HepG2 (cell line): ENCODE measurements at regions not wholly inside any gene's neighbourhood (a gene's known extent, or its start where the extent isn't known, plus 50 kb on each side); places are given as distances from the start of the nearest gene placed in this dataset.

Experiments used
- ATAC-seq: fragments of 200-7000 bp; cut with Tn5 transposase; 3 replicates; pipeline ENCODE4 v1.9.1; 2020; ENCODE audit warnings: mild to moderate bottlenecking, moderate library complexity
- BruUV-seq: library from RNA; stranded (reverse); fragments of 400-500 nt; replicated peaks from 2 replicates; lab custom pipeline; 2021; lab: Mats Ljungman, UMichigan
- CTCF ChIA-PET: fragments of 300-600 bp; formaldehyde crosslinking; extraction: SDS; loops from one replicate; lab custom pipeline; 2021; ENCODE audit warnings: low total read pairs, inconsistent platforms, low intra/inter-chr PET ratio; lab: Yijun Ruan, JAX
- POLR2A ChIA-PET: fragments of 350-600 bp; sonication (Branson Sonifier 250); formaldehyde crosslinking; loops from one replicate; lab custom pipeline; 2020; ENCODE audit warnings: antibody characterized with exemption, inconsistent platforms; lab: Yijun Ruan, JAX
- DNase-seq: peaks from one replicate; pipeline ENCODE4 v3.0.0-alpha.2; 2015; ENCODE audit warnings: low spot score
- FAIRE-seq: peaks from 3 replicates; lab custom pipeline; 2011; peaks lifted over from hg19 to GRCh38; lab: Jason Lieb, UNC
- H2AFZ ChIP-seq: one replicate; pipeline ENCODE4 v1.6.1; 2011; ENCODE audit warnings: low read length, inconsistent platforms
- H3K27ac ChIP-seq: fragments of 300-600 bp; 3 replicates; pipeline ENCODE4 v1.8.0; 2011; ENCODE audit warnings: mixed run types, mild to moderate bottlenecking, mixed read lengths, low read length, inconsistent platforms; ENCODE audit not compliant: insufficient read depth; ENCODE audit errors: extremely low read length
- H3K27me3 ChIP-seq, 2 experiments: fragments of 200-600 bp in 1 of 2; 2 replicates in 1 of 2; 3 replicates in 1 of 2; pipeline versions ENCODE4 v1.6.0 to v1.8.0; 2011; ENCODE audit warnings: low read length in 2 of 2, mild to moderate bottlenecking in 2 of 2, moderate library complexity in 2 of 2, inconsistent platforms in 1 of 2; ENCODE audit not compliant: insufficient read depth in 2 of 2, control insufficient read depth in 1 of 2
- H3K36me3 ChIP-seq, 2 experiments: fragments of 200-600 bp in 1 of 2; replicated peaks in 1 of 2; 2 replicates in 1 of 2; 3 replicates in 1 of 2; pipeline versions ENCODE4 v1.5.1 to v1.8.0; 2011; ENCODE audit warnings: low read length in 2 of 2, inconsistent platforms in 1 of 2; ENCODE audit not compliant: insufficient read depth in 2 of 2, control insufficient read depth in 1 of 2
- H3K4me1 ChIP-seq: 2 replicates; pipeline ENCODE4 v1.5.1; 2012; ENCODE audit warnings: low read length, inconsistent platforms; ENCODE audit not compliant: insufficient read depth
- H3K4me2 ChIP-seq: 2 replicates; pipeline ENCODE4 v1.6.0; 2011; ENCODE audit warnings: low read depth, low read length, inconsistent platforms
- H3K4me3 ChIP-seq, 3 experiments: fragments of 200-600 bp in 1 of 3; sonication (generic), shearing (Covaris generic) in 1 of 3; replicated peaks in 1 of 3; 2 replicates each; pipeline ENCODE4 v1.5.1; 2011 to 2016; ENCODE audit warnings: low read length in 3 of 3, inconsistent platforms in 2 of 3, low read depth in 2 of 3, mild to moderate bottlenecking in 2 of 3, control low read depth in 1 of 3, mixed read lengths in 1 of 3; ENCODE audit not compliant: insufficient read depth in 1 of 3
- H3K79me2 ChIP-seq: one replicate; pipeline ENCODE4 v1.6.1; 2011; ENCODE audit warnings: low read length, inconsistent platforms; ENCODE audit not compliant: insufficient read depth
- H3K9ac ChIP-seq: 2 replicates; pipeline ENCODE4 v1.6.0; 2011; ENCODE audit warnings: mild to moderate bottlenecking, low read depth, low read length, inconsistent platforms; ENCODE audit not compliant: insufficient read depth
- H3K9me3 ChIP-seq: 2 replicates; pipeline ENCODE4 v1.5.1; 2012; ENCODE audit warnings: mild to moderate bottlenecking, low read length
- H4K20me1 ChIP-seq: 2 replicates; pipeline ENCODE4 v1.6.0; 2011; ENCODE audit warnings: inconsistent platforms, mild to moderate bottlenecking, low read length, moderate library complexity; ENCODE audit not compliant: insufficient read depth
- ADNP ChIP-seq: sonication (generic); formaldehyde crosslinking; IDR thresholded peaks from 2 replicates; pipeline ENCODE4 v1.4.0; 2020; ENCODE audit warnings: missing genetic modification reagents
- CBFB ChIP-seq: sonication (generic); formaldehyde crosslinking; IDR thresholded peaks from 2 replicates; pipeline ENCODE4 v1.4.0; 2020; ENCODE audit warnings: missing genetic modification reagents
- GTF3A ChIP-seq: sonication (generic); formaldehyde crosslinking; conservative IDR thresholded peaks from 2 replicates; pipeline ENCODE4 v1.4.0; 2020; ENCODE audit warnings: mild to moderate bottlenecking, missing genetic modification reagents
- LCORL ChIP-seq, 2 experiments: fragments of 450-650 bp in 1 of 2; sonication (generic) in 1 of 2; formaldehyde crosslinking in 1 of 2; IDR thresholded peaks; 2 replicates each; pipeline versions ENCODE4 v1.5.0 to v1.6.1; 2017 to 2020; ENCODE audit warnings: antibody characterized with exemption in 1 of 2, missing genetic modification reagents in 1 of 2
- NFIB ChIP-seq: sonication (generic); formaldehyde crosslinking; IDR thresholded peaks from 2 replicates; pipeline ENCODE4 v1.9.0; 2021; ENCODE audit warnings: missing genetic modification reagents, mild to moderate bottlenecking, borderline replicate concordance
- NRL ChIP-seq: sonication (generic); formaldehyde crosslinking; IDR thresholded peaks from 2 replicates; pipeline ENCODE4 v1.5.0; 2020; ENCODE audit warnings: missing genetic modification reagents, mild to moderate bottlenecking, moderate library complexity, borderline replicate concordance
- SNAPC4 ChIP-seq: sonication (generic); formaldehyde crosslinking; IDR thresholded peaks from 2 replicates; pipeline ENCODE4 v1.4.0; 2020; ENCODE audit warnings: mild to moderate bottlenecking, missing genetic modification reagents
- TBX3 ChIP-seq: fragments of 450-650 bp; IDR thresholded peaks from 2 replicates; pipeline ENCODE4 v1.6.1; 2017; ENCODE audit warnings: antibody characterized with exemption, mild to moderate bottlenecking, inconsistent platforms, borderline replicate concordance
- TFDP2 ChIP-seq: sonication (generic); formaldehyde crosslinking; IDR thresholded peaks from 2 replicates; pipeline ENCODE4 v1.4.0; 2020; ENCODE audit warnings: missing genetic modification reagents
- ZKSCAN5 ChIP-seq: sonication (generic); formaldehyde crosslinking; IDR thresholded peaks from 2 replicates; pipeline ENCODE4 v1.5.1; 2020; ENCODE audit warnings: mild to moderate bottlenecking, missing genetic modification reagents
- ZNF160 ChIP-seq: sonication (generic); formaldehyde crosslinking; IDR thresholded peaks from 2 replicates; pipeline ENCODE4 v1.8.0; 2022; ENCODE audit warnings: mild to moderate bottlenecking, inconsistent platforms, missing genetic modification reagents
- ZNF17 ChIP-seq: sonication (generic); formaldehyde crosslinking; IDR thresholded peaks from 2 replicates; pipeline ENCODE4 v1.5.0; 2020; ENCODE audit warnings: mild to moderate bottlenecking, missing genetic modification reagents
- ZNF547 ChIP-seq: sonication (generic); formaldehyde crosslinking; IDR thresholded peaks from 2 replicates; pipeline ENCODE4 v1.5.1; 2020; ENCODE audit warnings: mild to moderate bottlenecking, missing genetic modification reagents
- ZNF556 ChIP-seq: sonication (generic); formaldehyde crosslinking; IDR thresholded peaks from 2 replicates; pipeline ENCODE4 v1.4.0; 2020; ENCODE audit warnings: mild to moderate bottlenecking, missing genetic modification reagents, borderline replicate concordance
- ZNF878 ChIP-seq: sonication (generic); formaldehyde crosslinking; IDR thresholded peaks from 2 replicates; pipeline ENCODE4 v1.8.1; 2023; ENCODE audit warnings: mild to moderate bottlenecking, missing genetic modification reagents, moderate library complexity
- ZUFSP ChIP-seq: sonication (generic); formaldehyde crosslinking; IDR thresholded peaks from 2 replicates; pipeline ENCODE4 v1.9.0; 2021; ENCODE audit warnings: missing genetic modification reagents, mild to moderate bottlenecking, borderline replicate concordance
- WGBS: methylation state at CpG from one replicate; pipeline ENCODE4 v1.1.6; 2017; ENCODE audit warnings: low lambda C conversion rate; 5-methylcytosine and 5-hydroxymethylcytosine counted together
- in situ Hi-C: cut with HindIII; loops from 2 replicates; pipeline ENCODE4 v1.10.0; 2017; ENCODE audit warnings: low pct_unique_long_range_greater_than_20kb; ENCODE audit not compliant: extremely low pct_ligation_motif_present
- intact Hi-C: fragments of 100-400 bp; cut with micrococcal nuclease; formaldehyde crosslinking; loops from one replicate; pipeline ENCODE4 v1.10.0; 2022; ENCODE audit not compliant: unreplicated experiment

GRCh38 chr21:26641062-26641461 is 68.0 kb upstream of the CYYR1 start:
- Histone ChIP-seq H2AFZ (no peak overlapping the region), H3K4me3 (no peak overlapping the region), H3K9ac (no peak overlapping the region), H3K27me3 (no peaks in the 10 kb centered on the region), H3K9me3 (peaks cover 73% of the 10 kb centered on the region), H3K36me3 (no peaks in the 10 kb centered on the region), H3K4me2 (no peak overlapping the region), H4K20me1 (no peaks in the 10 kb centered on the region), H3K79me2 (no peaks in the 10 kb centered on the region), H3K27ac (no peak overlapping the region), H3K4me1 (no peaks in the 10 kb centered on the region)
- POLR2A ChIA-PET: no interaction called here
- WGBS: 0% methylated on average over 1 of the region's 1 CpG
- DNase-seq (no peak), ATAC-seq (no peak), FAIRE-seq (no peak)
- BruUV-seq: no TSS peak
- intact Hi-C loops: no loop called here
- CTCF ChIA-PET: no interaction called here
- in situ Hi-C loops: no loop called here
- no peak for TF ChIP-seq TBX3
- TF ChIP-seq NRL (CRISPR knock-in tag): no peak
- TF ChIP-seq GTF3A (CRISPR knock-in tag): no peak
- TF ChIP-seq ZNF547 (CRISPR knock-in tag): no peak
- no peak for TF ChIP-seq ZKSCAN5
- TF ChIP-seq ZNF878 (CRISPR knock-in tag): no peak
- TF ChIP-seq NFIB (CRISPR knock-in tag): no peak
- no peak for TF ChIP-seq ZNF556 (CRISPR knock-in tag)
- TF ChIP-seq LCORL (IDR thresholded peaks at IDR 0.05): no peak
- no peak for TF ChIP-seq LCORL (CRISPR knock-in tag; IDR thresholded peaks at IDR 0.05)
- no peak for TF ChIP-seq ZUFSP
- no peak for TF ChIP-seq ZNF17
- TF ChIP-seq ZNF160 (CRISPR knock-in tag): no peak
- TF ChIP-seq CBFB (CRISPR knock-in tag): no peak
- no peak for TF ChIP-seq SNAPC4 (CRISPR knock-in tag)
- TF ChIP-seq TFDP2 (CRISPR knock-in tag): no peak
- TF ChIP-seq ADNP (CRISPR knock-in tag): no peak
